ENCODE measurements at regions not wholly inside any gene's neighbourhood (a gene's known extent, or its start where the extent isn't known, plus 50 kb on each side); places are given as distances from the start of the nearest gene placed in this dataset.

GRCh38 chr18:39531659-39532058 is 1966.1 kb upstream of the CELF4 start:
- TF ChIP-seq EZH2 (IDR thresholded peaks at IDR 0.05; ENCODE audit: borderline replicate concordance, low read length), result no peak
- TF ChIP-seq, protein P1, sequence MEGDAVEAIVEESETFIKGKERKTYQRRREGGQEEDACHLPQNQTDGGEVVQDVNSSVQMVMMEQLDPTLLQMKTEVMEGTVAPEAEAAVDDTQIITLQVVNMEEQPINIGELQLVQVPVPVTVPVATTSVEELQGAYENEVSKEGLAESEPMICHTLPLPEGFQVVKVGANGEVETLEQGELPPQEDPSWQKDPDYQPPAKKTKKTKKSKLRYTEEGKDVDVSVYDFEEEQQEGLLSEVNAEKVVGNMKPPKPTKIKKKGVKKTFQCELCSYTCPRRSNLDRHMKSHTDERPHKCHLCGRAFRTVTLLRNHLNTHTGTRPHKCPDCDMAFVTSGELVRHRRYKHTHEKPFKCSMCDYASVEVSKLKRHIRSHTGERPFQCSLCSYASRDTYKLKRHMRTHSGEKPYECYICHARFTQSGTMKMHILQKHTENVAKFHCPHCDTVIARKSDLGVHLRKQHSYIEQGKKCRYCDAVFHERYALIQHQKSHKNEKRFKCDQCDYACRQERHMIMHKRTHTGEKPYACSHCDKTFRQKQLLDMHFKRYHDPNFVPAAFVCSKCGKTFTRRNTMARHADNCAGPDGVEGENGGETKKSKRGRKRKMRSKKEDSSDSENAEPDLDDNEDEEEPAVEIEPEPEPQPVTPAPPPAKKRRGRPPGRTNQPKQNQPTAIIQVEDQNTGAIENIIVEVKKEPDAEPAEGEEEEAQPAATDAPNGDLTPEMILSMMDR (conservative IDR thresholded peaks at IDR 0.05 in 1 of 2, IDR thresholded peaks at IDR 0.05 in 1 of 2; ENCODE audit: extremely low read depth in 1 of 2, insufficient read depth in 1 of 2, low read depth in 1 of 2, low read length in 2 of 2), result no peak
